HCT116 (cell line): ENCODE measurements at regions not wholly inside any gene's neighbourhood (a gene's known extent, or its start where the extent isn't known, plus 50 kb on each side); places are given as distances from the start of the nearest gene placed in this dataset.

Experiments
- ATAC-seq: fragments of 200-7000 bp; cut with Tn5 transposase; 2 replicates; pipeline ENCODE4 v1.9.1; 2020; ENCODE audit warnings: mild to moderate bottlenecking, moderate library complexity
- BruUV-seq: library from RNA; stranded (reverse); fragments of 400-500 nt; replicated peaks from 2 replicates; lab custom pipeline; 2021; lab: Mats Ljungman, UMichigan
- CTCF ChIA-PET: fragments of 300-600 bp; sonication (Branson Sonifier 250); formaldehyde crosslinking; loops from one replicate; lab custom pipeline; 2021; ENCODE audit warnings: antibody characterized with exemption; lab: Charles Lee
- POLR2A ChIA-PET: fragments of 300-600, 350-600 bp; sonication (Branson Sonifier 250); formaldehyde crosslinking; loops from one replicate; lab custom pipeline; 2021; ENCODE audit warnings: antibody characterized with exemption; lab: Charles Lee
- RAD21 ChIA-PET, 2 experiments: fragments of 300-600 bp; sonication (Branson Sonifier 250); formaldehyde crosslinking; loops; one replicate each; lab custom pipeline; 2023; ENCODE audit warnings: low total read pairs in 2 of 2; ENCODE audit not compliant: uncharacterized antibody in 2 of 2, unreplicated experiment in 2 of 2, low non-redundant PET in 1 of 2; lab: Charles Lee
- DNase-seq: peaks from one replicate; pipeline ENCODE4 v3.0.0-alpha.2; 2010; ENCODE audit warnings: low read depth, low spot score
- H2AFZ ChIP-seq: fragments of 200-600 bp; shearing (Covaris generic), sonication (generic); 2 replicates; pipeline ENCODE4 v1.6.1; 2017; ENCODE audit warnings: low read depth, mixed run types, mixed read lengths, antibody characterized with exemption, low read length; ENCODE audit not compliant: poor library complexity, severe bottlenecking
- H3K27ac ChIP-seq: 2 replicates; pipeline ENCODE4 v1.5.1; 2012; ENCODE audit warnings: low read depth, low read length
- H3K27me3 ChIP-seq: fragments of 200-600 bp; sonication (generic); 2 replicates; pipeline ENCODE4 v1.6.1; 2016; ENCODE audit warnings: mixed run types, low read length, mixed read lengths; ENCODE audit not compliant: insufficient read depth
- H3K36me3 ChIP-seq, 2 experiments: fragments of 200-500 bp in 1 of 2; fragments of 200-600 bp in 1 of 2; sonication (Bioruptor generic) in 1 of 2; sonication (generic) in 1 of 2; 2 replicates each; pipeline versions ENCODE4 v1.5.1 to v1.6.1; 2014 to 2016; ENCODE audit warnings: low read length in 2 of 2, inconsistent platforms in 1 of 2, mixed read lengths in 1 of 2, mixed run types in 1 of 2; ENCODE audit not compliant: insufficient read depth in 2 of 2, control insufficient read depth in 1 of 2
- H3K4me1 ChIP-seq, 2 experiments: fragments of 200-600 bp in 1 of 2; sonication (generic) in 1 of 2; 2 replicates each; pipeline versions ENCODE4 v1.5.1 to v1.6.1; 2012 to 2017; ENCODE audit warnings: low read length in 2 of 2, inconsistent platforms in 1 of 2, mild to moderate bottlenecking in 1 of 2, mixed read lengths in 1 of 2, mixed run types in 1 of 2, moderate library complexity in 1 of 2; ENCODE audit not compliant: insufficient read depth in 2 of 2, control insufficient read depth in 1 of 2
- H3K4me2 ChIP-seq: fragments of 200-600 bp; sonication (generic); 2 replicates; pipeline ENCODE4 v1.6.1; 2017; ENCODE audit warnings: mixed run types, low read length, mixed read lengths
- H3K4me3 ChIP-seq, 2 experiments: fragments of 200-600 bp in 1 of 2; sonication (generic) in 1 of 2; replicated peaks in 1 of 2; 2 replicates each; pipeline ENCODE4 v1.5.1; 2011 to 2016; ENCODE audit warnings: low read length in 2 of 2, control low read depth in 1 of 2, low read depth in 1 of 2, mild to moderate bottlenecking in 1 of 2, mixed read lengths in 1 of 2, mixed run types in 1 of 2
- H3K79me2 ChIP-seq: fragments of 200-600 bp; sonication (generic); 2 replicates; pipeline ENCODE4 v1.6.1; 2017; ENCODE audit warnings: mild to moderate bottlenecking, mixed run types, low read length, moderate library complexity, mixed read lengths; ENCODE audit not compliant: insufficient read depth
- H3K9ac ChIP-seq: fragments of 200-600 bp; sonication (generic); 2 replicates; pipeline ENCODE4 v1.6.1; 2016; ENCODE audit warnings: low read length, mixed read lengths
- H3K9me2 ChIP-seq: fragments of 200-600 bp; sonication (generic), shearing (Covaris generic); 2 replicates; pipeline ENCODE4 v1.6.1; 2017; ENCODE audit warnings: mixed run types, mild to moderate bottlenecking, moderate library complexity; ENCODE audit not compliant: insufficient read depth
- H3K9me3 ChIP-seq, 2 experiments: fragments of 200-500 bp in 1 of 2; fragments of 200-600 bp in 1 of 2; sonication (Bioruptor generic) in 1 of 2; sonication (generic) in 1 of 2; 2 replicates each; pipeline ENCODE4 v1.6.1; 2014 to 2017; ENCODE audit warnings: low read length in 2 of 2, mixed read lengths in 2 of 2, inconsistent platforms in 1 of 2, low read depth in 1 of 2, mild to moderate bottlenecking in 1 of 2, mixed run types in 1 of 2, moderate library complexity in 1 of 2; ENCODE audit not compliant: control insufficient read depth in 1 of 2, insufficient read depth in 1 of 2
- H4K20me1 ChIP-seq: fragments of 200-600 bp; sonication (generic), shearing (Covaris generic); 2 replicates; pipeline ENCODE4 v1.6.1; 2017; ENCODE audit warnings: mixed run types, mild to moderate bottlenecking, moderate library complexity; ENCODE audit not compliant: insufficient read depth
- CBX3 ChIP-seq: IDR thresholded peaks from 2 replicates; pipeline ENCODE4 v1.6.1; 2012; ENCODE audit warnings: low read depth
- CEBPB ChIP-seq: IDR thresholded peaks from 2 replicates; pipeline ENCODE4 v1.6.1; 2012; ENCODE audit warnings: low read depth
- EGR1 ChIP-seq: IDR thresholded peaks from 2 replicates; pipeline ENCODE4 v1.6.1; 2012; ENCODE audit warnings: low read depth
- ELF1 ChIP-seq: IDR thresholded peaks from 2 replicates; pipeline ENCODE4 v1.6.1; 2012; ENCODE audit warnings: low read depth, borderline replicate concordance
- EZH2 ChIP-seq: fragments of 200-600 bp; sonication (generic); IDR thresholded peaks from 2 replicates; pipeline ENCODE4 v1.6.1; 2017; ENCODE audit warnings: antibody characterized with exemption, mixed run types
- EZH2phosphoT487 ChIP-seq: fragments of 200-600 bp; IDR thresholded peaks from 2 replicates; pipeline ENCODE4 v1.6.1; 2018; ENCODE audit warnings: antibody characterized with exemption, borderline replicate concordance
- FOSL1 ChIP-seq: IDR thresholded peaks from 2 replicates; pipeline ENCODE4 v1.6.1; 2012; ENCODE audit warnings: low read depth
- JUND ChIP-seq: IDR thresholded peaks from 2 replicates; pipeline ENCODE4 v1.6.1; 2012
- SIN3A ChIP-seq: IDR thresholded peaks from 2 replicates; pipeline ENCODE4 v1.6.1; 2012; ENCODE audit warnings: low read depth
- SRF ChIP-seq: IDR thresholded peaks from 2 replicates; pipeline ENCODE4 v1.6.1; 2012; ENCODE audit warnings: low read depth
- TCF7L2 ChIP-seq: IDR thresholded peaks from 2 replicates; pipeline ENCODE4 v1.7.0; 2011; ENCODE audit warnings: borderline replicate concordance, inconsistent platforms; ENCODE audit not compliant: insufficient read depth, insufficient read length; ENCODE audit errors: extremely low read depth
- YY1 ChIP-seq: IDR thresholded peaks from 2 replicates; pipeline ENCODE4 v1.6.1; 2011; ENCODE audit warnings: low read length, low read depth, moderate library complexity, mild to moderate bottlenecking; ENCODE audit not compliant: insufficient replicate concordance; ENCODE audit errors: extremely low read depth
- ZFX ChIP-seq: fragments of 450-650 bp; IDR thresholded peaks from 2 replicates; pipeline ENCODE4 v1.6.1; 2017
- intact Hi-C: fragments of 100-400 bp; cut with micrococcal nuclease; formaldehyde crosslinking; loops from 2 replicates; pipeline ENCODE4 v1.10.0; 2022
- TF ChIP-seq, protein P1 (sequence below), 3 experiments: fragments of 200-600 bp in 1 of 3; sonication (generic) in 1 of 3; IDR thresholded peaks in 2 of 3; conservative IDR thresholded peaks in 1 of 3; 2 replicates each; pipeline ENCODE4 v1.5.1; 2012 to 2017; ENCODE audit warnings: low read depth in 2 of 3, low read length in 2 of 3, antibody characterized with exemption in 1 of 3, borderline replicate concordance in 1 of 3, control low read depth in 1 of 3, mild to moderate bottlenecking in 1 of 3, mixed read lengths in 1 of 3, mixed run types in 1 of 3, moderate library complexity in 1 of 3; ENCODE audit not compliant: insufficient read depth in 1 of 3
- TF ChIP-seq, protein P2 (sequence below): IDR thresholded peaks from 2 replicates; pipeline ENCODE4 v1.6.1; 2012
- TF ChIP-seq, protein P3 (sequence below): IDR thresholded peaks from 2 replicates; pipeline ENCODE4 v1.6.1; 2011; ENCODE audit warnings: mild to moderate bottlenecking, low read length, moderate library complexity; ENCODE audit not compliant: insufficient replicate concordance; ENCODE audit errors: extremely low read depth

DNA sequence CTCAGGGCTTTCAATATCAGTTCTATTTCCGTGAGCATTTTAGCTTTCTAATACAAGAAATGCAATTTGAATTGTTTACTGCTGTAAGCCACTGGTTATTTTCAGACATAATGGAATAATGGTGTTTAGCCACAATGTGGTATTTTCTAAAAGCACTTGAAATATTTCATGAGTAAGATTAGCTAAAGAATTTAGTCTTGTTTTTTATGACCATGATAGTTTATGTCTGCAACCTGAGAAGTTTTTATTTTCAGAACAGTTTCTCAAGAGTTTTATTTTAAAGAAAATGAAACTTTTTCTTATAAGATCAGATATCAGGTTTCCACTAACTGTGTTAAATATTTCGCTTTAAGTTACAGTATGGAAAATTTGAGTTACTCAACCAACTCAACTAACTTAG, 60.2 kb downstream of the SLIT2 start:
- Histone ChIP-seq H3K4me3 (no peak overlapping the region), H2AFZ (no peak overlapping the region), H3K27me3 (no peaks in the 10 kb centered on the region), H3K9ac (no peak overlapping the region), H3K4me2 (no peak overlapping the region), H3K9me3 (no peaks in the 10 kb centered on the region), H3K9me2 (no peaks in the 10 kb centered on the region), H3K27ac (no peak overlapping the region), H3K36me3 (no peaks in the 10 kb centered on the region), H3K4me1 (no peaks in the 10 kb centered on the region), H3K79me2 (no peaks in the 10 kb centered on the region), H4K20me1 (no peaks in the 10 kb centered on the region)
- DNase-seq (no peak), ATAC-seq (no peak)
- TF ChIP-seq JUND (no peak), ELF1 (no peak), TCF7L2 (no peak)
- no TSS peak for BruUV-seq
- intact Hi-C loops = loop anchor here (5.0 kb wide), 2 partner anchors 235 to 370 kb away; no protein-coding TSS in a partner anchor
- ChIA-PET POLR2A (no interaction called here), CTCF (interaction anchor here (1.1 kb wide), 1 partner anchor 373 kb away, joined by 3 read pairs; no protein-coding TSS in a partner anchor), RAD21 (no interaction called here)

DNA sequence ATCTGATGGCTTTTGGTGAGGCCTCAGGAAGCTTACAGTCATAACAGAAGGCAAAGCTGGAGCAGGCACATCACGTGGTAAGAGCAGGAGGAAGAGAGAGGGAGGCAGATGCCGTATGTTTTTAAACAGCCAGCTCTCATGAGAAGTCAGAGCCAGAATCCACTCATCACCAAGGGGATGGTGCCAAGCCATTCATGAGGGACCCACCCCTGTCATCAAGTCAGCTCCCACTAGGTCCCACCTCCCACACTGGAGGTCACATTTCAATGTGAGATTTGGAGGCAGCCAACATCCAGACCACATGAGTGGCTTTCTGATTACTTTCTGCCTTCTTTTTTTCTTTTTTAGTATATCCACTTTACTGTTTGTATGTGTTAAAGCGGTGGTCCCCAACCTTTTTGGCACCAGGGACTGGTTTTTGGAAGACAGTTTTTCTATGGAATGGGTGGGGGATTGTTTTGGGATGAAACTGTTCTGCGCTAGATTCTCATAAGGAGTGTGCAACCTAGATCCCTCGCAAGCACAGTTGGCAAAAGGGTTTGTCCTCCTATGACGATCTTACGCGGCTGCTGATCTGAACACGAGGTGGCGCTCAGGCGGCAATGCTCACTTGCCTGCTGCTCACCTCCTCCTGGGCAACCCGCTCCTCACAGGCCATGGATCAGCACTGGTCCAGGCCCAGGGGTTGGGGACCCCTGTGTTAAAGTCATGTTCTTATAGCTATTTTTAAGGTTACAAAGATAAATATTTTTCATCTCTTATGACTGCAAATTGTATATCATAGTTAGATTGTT, 61.7 kb downstream of the SLIT2 start:
- no peaks in the 10 kb centered on the region for H3K27me3 ChIP-seq
- no peak overlapping the region for H2AFZ ChIP-seq
- no peaks in the 10 kb centered on the region for H3K9me3 ChIP-seq
- ChIA-PET POLR2A (no interaction called here), CTCF (no interaction called here), RAD21 (no interaction called here)
- ATAC-seq (peak; percentile 99), DNase-seq (peak; percentile 24)
- no peak overlapping the region for H3K4me3 ChIP-seq
- no peaks in the 10 kb centered on the region for H3K4me1 ChIP-seq
- H3K9me2 ChIP-seq = no peaks in the 10 kb centered on the region
- H3K79me2 ChIP-seq = no peaks in the 10 kb centered on the region
- no peaks in the 10 kb centered on the region for H3K36me3 ChIP-seq
- no peak overlapping the region for H3K4me2 ChIP-seq
- no peaks in the 10 kb centered on the region for H4K20me1 ChIP-seq
- H3K27ac ChIP-seq = no peak overlapping the region
- intact Hi-C loops = loop anchor here (5.0 kb wide), 2 partner anchors 234 to 369 kb away; no protein-coding TSS in a partner anchor
- no TSS peak for BruUV-seq
- no peak overlapping the region for H3K9ac ChIP-seq
- TF ChIP-seq SIN3A = no peak
- no peak for TF ChIP-seq FOSL1
- TF ChIP-seq YY1 = no peak
- TF ChIP-seq CEBPB = no peak
- no peak for TF ChIP-seq CBX3
- no peak for TF ChIP-seq ZFX
- no peak for TF ChIP-seq SRF
- TF ChIP-seq, protein P1, sequence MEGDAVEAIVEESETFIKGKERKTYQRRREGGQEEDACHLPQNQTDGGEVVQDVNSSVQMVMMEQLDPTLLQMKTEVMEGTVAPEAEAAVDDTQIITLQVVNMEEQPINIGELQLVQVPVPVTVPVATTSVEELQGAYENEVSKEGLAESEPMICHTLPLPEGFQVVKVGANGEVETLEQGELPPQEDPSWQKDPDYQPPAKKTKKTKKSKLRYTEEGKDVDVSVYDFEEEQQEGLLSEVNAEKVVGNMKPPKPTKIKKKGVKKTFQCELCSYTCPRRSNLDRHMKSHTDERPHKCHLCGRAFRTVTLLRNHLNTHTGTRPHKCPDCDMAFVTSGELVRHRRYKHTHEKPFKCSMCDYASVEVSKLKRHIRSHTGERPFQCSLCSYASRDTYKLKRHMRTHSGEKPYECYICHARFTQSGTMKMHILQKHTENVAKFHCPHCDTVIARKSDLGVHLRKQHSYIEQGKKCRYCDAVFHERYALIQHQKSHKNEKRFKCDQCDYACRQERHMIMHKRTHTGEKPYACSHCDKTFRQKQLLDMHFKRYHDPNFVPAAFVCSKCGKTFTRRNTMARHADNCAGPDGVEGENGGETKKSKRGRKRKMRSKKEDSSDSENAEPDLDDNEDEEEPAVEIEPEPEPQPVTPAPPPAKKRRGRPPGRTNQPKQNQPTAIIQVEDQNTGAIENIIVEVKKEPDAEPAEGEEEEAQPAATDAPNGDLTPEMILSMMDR (IDR thresholded peaks at IDR 0.05 in 2 of 3, conservative IDR thresholded peaks at IDR 0.05 in 1 of 3; ENCODE audit: borderline replicate concordance in 1 of 3, insufficient read depth in 1 of 3, low read depth in 2 of 3, low read length in 2 of 3) = peak; percentile 35 to 76 (median 65); a peak in 5 of 6 replicates
- no peak for TF ChIP-seq TCF7L2
- no peak for TF ChIP-seq EGR1
- TF ChIP-seq, protein P2, sequence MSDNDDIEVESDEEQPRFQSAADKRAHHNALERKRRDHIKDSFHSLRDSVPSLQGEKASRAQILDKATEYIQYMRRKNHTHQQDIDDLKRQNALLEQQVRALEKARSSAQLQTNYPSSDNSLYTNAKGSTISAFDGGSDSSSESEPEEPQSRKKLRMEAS = no peak
- TF ChIP-seq EZH2 = no peak
- no peak for TF ChIP-seq EZH2phosphoT487
- TF ChIP-seq, protein P3, sequence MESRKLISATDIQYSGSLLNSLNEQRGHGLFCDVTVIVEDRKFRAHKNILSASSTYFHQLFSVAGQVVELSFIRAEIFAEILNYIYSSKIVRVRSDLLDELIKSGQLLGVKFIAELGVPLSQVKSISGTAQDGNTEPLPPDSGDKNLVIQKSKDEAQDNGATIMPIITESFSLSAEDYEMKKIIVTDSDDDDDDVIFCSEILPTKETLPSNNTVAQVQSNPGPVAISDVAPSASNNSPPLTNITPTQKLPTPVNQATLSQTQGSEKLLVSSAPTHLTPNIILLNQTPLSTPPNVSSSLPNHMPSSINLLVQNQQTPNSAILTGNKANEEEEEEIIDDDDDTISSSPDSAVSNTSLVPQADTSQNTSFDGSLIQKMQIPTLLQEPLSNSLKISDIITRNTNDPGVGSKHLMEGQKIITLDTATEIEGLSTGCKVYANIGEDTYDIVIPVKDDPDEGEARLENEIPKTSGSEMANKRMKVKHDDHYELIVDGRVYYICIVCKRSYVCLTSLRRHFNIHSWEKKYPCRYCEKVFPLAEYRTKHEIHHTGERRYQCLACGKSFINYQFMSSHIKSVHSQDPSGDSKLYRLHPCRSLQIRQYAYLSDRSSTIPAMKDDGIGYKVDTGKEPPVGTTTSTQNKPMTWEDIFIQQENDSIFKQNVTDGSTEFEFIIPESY = no peak
